NOMO-1 treated with dmso at 0.1 percent for 144 hours (cell line): ENCODE measurements at regions not wholly inside any gene's neighbourhood (a gene's known extent, or its start where the extent isn't known, plus 50 kb on each side); places are given as distances from the start of the nearest gene placed in this dataset.
"Not testable (repeated sequence)": the region's sequence is repeated elsewhere in the genome, so short reads cannot be mapped to it uniquely, and the experiment has no call there.

Experiments used
- DNase-seq: peaks from one replicate; lab custom pipeline; 2025; ENCODE audit not compliant: unreplicated experiment; lab: John Stamatoyannopoulos, UW

DNA sequence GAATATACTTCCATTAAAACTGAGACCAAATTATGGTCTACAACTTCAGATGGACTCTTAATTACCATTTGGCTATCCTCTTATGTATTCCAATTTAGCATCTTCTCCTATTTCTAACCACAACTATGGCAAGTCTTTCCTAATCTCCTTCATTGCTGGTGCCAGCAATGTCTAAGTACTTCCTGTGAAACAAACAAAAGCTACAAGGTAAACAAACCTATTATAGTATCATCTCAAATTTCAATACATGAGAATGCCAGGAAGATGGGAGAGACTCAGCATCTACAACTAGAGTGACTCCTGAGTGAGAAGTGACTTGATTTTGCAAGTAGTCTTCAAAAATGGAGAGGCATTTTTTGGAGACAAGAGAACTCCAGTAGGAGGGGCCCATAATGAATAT is 202.9 kb upstream of the ATXN7L3B start:
- no peak for DNase-seq

DNA sequence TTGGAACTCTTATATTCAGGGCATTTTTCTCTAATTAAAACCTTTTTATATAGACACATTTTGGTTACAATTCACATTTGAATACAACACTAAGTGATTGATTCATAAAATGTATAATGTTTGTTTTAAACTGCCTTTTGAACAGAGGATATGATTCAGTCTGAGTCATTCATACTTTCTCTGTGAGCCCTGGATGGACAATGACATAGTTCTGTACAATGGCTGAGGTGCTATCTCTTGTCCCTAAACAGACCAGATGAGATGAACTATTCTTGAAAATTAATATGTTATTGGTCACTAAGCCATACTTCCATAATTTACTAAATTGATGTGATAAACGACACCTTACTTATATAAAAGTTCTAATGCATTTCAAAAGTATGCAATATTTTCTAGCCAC is 199.7 kb upstream of the ATXN7L3B start:
- DNase-seq: no peak

DNA sequence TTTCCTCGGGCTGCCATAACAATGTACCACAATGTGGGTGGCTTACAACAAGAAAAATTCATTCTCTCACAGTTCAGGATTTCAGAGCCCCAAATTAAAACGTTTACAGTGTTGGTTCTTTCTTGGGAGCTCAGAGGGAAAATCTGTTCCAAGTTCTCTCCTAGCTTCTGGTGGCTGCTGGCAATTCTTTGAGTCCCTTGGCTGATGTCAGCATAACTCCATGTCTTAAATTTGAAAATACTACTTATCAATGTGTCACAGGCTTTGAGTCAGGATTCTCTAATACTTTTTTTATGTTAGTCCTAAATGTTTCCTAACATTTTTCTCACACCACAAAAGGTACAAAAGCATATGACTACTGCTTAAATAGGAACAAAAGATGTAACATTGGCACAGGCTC is 198.4 kb upstream of the ATXN7L3B start:
- DNase-seq: no peak

DNA sequence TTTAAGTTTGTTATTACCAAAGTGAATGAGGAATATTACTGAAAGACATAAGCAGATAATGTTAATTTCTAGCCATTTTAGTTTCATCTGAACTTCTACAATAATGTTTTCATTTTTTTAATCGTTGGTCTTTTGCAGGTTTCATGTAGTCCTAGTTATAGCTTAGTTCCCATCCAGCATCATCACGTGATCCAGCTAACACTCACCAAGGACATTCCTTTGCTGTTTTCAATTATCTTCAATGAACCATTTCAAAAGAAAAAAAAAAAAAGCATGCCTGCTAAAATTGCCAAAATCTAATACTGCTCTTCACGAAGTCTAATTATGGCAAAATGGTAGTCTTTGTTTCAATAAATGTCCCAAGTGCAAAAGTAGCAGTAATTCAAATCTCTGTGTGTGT is 187.7 kb upstream of the ATXN7L3B start:
- no peak for DNase-seq

DNA sequence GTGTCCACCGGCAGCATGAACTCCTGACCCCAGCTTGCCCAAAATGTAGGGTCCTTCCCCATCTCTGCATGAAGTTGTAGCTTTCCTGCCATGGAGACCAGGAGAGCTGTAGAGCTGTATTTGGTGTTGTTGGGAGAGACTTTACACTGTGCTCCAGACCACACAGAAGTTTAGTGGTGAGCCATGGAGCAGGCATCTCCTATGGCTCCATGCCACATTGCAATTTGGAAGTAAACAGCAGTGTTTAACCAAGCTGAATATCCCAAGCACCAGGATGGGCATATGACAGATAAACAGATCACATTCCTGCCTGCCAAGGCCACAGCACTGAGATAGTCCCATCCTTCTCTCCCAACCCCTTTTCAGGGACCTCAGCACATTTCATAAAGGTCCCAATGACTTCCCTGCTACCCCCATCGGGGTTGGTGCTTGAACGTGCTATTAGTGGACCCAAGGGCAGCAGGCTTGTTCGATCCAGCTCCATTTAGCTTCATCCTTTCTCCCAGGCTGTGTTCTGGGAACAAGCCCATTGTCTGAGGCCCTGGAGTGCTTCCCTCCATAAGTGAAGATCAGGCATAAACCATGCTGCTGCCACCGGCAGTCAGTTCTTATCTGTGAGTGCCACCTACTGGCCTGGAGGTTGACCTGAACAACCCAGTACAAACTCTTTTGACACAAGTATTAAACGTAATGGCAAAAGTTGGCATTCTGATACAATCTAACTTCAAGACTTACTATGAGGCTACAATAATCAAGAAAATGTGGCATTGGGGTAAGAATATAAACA is 172.3 kb upstream of the ATXN7L3B start:
- DNase-seq: peak; percentile 2

DNA sequence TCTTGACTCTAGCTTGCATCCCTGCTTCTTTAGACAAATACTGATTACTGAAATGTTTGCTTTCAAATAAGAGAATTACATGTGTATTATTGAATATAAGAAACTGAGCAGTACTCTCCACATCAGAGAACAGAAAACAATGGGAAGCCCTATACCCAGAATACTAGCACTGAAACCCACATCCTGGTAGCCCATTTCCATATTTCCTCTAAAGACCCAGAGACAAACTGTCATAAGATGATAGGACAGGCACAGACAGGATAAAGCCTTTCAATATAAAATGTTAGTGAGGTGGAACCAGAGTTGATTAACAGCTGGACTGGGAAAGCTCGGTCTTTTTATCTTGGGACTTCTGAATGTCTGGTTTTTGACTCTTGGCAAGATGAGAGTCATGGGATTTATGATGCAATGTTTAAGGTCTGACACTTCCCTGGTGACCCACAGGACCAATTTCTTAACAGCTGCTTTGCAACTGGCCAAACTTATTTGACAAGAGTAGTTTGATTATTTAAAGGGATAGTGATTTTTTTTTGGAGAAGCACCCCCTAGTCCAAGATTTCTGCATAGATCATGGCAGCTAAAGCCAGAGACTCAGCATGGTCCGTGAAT is 166.9 kb upstream of the ATXN7L3B start:
- DNase-seq: no peak

DNA sequence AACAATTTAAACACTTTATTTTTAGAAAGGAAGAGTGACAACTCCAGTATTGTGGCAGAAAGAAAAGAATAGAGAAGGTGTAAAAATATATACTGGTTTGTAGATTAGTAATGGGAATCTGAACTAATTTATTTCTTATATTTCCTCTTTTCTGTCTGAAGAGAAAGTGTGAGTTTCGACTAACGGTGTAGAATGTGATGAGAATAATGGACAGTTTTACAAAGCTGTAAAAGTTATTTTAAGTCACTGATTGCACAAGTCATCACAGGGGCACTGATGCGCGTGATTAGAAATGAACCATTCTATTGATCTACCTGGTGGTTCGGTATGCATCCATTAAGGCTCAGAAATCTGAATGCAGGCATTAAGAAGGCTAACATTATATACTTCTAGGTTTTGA is 158.5 kb upstream of the ATXN7L3B start:
- DNase-seq: no peak

DNA sequence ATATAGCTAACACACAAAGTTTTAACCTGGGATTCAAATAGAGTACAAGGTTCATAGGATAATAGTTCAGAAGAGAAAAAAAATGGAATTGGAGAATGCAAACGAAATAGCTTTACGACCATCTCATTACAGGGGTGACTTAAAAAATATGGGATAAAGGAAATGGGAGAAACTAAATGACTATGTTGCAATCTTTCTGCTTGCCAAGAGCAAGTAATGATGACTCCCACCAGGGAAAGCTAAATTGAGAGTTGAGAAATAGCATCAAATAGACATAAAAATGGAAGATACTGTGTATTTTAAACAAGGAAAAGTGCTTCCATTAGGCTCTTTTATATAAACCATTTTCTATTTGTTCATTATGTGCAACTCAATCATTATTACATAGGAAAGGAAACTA is 155.7 kb upstream of the ATXN7L3B start:
- no peak for DNase-seq

DNA sequence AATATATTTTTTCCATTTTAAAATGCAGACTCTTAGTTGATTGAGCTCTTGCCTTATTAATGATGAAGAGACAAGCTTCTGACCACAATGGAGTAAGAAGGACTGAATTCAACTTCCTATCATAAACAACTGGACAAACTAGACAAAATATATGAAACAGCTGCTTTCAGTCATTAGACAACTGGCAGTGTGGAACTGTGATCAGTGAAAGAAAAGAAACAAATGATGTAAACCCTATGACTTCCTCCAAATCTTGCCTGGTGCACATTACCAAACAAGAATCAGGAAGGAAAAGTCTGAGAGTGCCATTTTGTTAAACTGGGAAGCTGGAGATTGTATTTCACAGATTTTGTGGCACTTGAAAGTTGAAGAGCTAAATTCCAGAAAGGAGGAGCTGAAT is 154.7 kb upstream of the ATXN7L3B start:
- DNase-seq: no peak

DNA sequence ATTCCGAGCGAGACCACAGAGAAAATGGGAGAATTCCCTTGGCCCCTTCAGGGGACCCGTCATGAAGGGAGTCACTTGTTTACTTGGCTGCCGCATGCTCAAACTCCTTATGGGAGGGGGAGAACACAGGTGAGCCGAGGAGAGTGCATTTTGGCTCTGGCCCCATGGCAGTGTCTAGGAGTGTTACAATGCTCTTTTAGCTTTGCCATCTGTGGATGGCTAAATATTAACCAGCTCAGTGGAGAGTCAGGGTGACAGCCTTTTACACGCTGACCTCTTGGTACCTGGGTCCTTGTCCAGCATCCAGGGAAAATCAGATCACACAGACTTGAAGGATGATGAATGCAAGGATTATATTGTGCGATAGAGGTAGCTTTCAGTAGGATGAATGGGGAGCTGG is 146.4 kb upstream of the ATXN7L3B start:
- DNase-seq: no peak

DNA sequence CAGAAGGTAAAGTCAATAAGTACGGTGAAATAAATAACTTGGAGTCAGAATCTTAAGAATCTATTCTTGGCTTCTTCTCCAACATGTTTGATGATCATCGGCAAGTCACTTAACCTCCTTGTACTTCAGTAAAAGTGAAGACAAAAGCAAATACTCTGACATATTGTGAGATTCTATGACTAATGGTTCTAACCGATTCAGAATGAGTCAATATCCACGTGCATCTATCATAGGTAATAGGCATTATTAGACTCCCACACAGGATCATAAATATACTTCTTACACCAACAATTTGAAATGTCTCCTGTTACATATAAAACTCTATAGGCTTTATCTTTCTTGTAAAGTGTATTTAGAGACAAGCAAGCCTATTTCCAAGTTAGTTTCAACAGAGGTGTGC is 144.4 kb upstream of the ATXN7L3B start:
- no peak for DNase-seq

DNA sequence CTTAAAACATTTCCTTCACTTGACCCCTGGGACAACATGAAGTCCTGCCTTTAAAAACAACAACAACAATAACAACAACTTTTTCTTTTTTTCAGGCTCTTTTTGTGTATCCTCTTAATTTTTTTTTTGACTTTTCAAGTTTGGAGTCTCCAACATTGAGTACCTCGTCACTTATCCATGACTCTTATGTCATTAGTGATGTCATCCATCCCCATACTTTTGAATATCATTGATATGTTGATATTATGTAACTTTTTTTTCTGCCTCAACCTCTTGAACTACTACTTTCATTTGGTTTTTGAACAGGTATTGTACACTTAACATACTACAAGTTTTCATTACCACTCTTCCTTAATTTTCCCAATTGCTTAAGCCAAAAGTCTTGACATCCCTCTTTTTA is 143.0 kb upstream of the ATXN7L3B start:
- DNase-seq: no peak

DNA sequence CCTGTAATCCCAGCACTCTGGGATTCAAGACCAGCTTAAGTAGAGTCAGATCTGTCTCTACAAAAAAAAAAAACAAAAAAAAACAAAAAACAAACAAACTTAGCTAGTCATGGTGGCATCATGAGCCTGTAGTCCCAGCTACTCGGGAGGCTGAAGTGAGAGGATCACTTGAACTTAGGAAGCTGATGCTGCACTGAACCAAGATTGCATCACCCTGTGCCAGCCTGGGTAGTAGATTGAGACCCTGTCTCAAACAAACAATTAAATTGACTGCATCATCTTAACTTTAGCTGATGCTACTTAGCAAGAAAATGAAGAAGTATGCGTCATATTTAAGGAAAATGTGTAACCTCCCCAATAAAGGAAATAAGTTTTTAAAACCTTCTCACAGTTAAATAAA is 136.6 kb upstream of the ATXN7L3B start:
- no peak for DNase-seq

DNA sequence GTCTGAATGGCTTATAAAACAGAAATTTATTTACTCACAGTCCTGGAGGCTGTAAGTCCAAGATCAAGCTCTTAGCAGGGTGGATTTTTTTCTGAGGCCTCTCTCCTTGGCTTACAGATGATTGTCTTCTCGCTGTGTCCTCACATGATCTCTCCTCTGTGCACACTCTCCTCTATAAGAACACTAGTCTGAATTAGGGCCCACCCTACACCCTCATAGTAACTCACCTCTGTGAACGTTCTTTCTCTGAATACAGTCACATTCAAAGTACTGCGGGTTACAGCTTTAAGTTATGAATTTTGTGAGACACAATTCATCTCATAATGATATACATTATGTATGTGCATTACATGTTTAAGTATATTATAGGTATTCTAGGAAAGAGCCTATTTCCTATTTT is 135.7 kb upstream of the ATXN7L3B start:
- DNase-seq: no peak

DNA sequence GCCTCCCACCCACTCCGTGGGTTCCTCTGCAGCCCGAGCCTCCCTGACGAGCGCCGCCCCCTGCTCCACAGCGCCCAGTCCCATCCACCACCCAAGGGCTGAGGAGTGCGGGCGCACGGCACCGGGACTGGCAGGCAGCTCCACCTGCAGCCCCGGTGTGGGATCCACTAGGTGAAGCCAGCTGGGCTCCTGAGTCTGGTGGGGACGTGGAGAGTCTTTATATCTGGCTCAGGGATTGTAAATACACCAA is 134.5 kb upstream of the ATXN7L3B start:
- DNase-seq: not testable (repeated sequence)

DNA sequence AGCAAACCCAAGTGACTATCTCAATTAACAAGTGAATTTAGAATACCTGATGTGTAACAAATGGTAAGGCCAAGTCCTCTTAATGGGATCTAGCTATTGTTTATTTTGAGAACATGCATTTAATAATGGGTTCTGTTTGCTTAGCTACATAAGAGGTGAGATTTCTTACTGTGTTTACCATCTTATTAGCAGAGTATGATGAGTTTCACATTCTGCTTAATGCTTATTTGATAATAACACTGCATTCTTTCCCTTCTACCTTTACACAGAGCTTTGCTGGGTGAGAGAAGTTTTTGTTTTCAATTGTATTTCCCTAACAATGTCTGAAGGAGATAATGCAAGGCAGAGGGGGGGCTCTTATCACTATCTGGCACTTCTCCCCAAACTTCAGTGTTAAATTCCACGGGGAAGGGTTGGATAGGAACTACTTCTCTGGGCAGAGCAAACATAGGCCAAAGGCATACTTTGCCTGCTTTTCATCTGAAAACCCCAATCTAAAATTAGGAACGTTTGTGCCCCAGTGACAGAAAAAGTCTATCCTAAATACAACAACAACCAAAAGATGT is 129.0 kb upstream of the ATXN7L3B start:
- no peak for DNase-seq

DNA sequence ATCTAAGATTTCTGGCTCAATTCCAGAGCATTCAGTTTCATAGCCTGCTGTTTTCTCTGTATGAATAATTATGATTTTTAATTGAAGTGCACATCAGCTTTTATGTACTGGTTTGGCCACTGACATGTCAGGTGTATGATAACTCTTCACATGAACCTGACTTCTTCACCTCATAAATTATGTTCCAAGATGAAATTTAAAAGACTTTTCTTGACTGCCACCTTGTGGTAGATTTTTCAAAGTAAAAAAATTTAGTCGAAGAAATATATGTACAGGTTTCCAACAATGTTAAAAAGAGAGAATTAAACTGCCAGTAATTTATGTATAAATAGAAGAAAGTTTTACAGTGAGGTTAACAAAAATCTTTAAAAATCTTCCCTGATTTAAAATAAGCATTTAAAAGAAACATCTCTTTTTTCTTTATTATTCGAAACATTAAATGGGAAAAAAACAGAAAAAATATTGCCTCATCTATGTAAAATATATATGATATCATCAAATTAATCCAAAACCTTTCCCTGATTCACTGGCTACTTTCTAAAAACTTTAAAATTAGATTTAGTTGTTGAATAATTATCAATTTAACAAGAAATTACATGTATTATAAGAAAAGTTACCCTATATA is 124.9 kb upstream of the ATXN7L3B start:
- no peak for DNase-seq

DNA sequence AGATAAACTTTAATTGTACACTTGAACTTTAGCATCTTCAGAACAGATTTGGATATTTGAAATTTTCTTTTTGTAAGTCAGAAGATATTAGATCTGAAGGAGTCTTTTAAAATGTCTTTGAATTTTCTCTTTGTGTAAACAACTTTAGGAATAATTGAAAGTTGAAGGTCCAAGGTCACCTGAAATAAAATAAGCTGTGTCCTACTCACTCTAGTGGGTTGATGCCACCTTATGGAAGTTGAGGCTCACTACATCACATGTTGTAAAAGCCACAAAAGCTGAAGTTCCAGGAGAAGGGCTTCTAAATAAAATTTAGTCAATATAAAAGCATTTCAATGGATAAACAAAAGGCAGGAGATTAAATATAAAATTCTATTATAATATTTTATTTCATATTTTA is 122.0 kb upstream of the ATXN7L3B start:
- no peak for DNase-seq

DNA sequence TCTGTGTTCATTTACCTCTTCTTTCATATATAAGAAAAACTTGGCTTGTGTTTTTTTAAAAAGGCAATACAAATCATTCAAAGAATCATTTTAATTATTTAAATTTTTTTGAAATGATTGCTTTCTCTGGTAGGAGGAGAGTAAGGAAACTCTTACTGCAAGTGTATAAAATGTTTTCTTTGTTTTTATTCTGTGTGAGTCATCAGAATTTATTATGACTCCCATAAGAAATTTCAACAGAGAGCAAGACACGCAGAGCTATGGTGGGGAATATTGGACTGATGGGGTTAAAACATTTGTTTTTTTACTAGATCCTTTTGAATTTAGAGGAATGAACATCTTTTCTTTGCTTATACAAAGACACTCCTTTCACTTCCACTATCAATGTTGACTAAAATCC is 119.1 kb upstream of the ATXN7L3B start:
- no peak for DNase-seq

DNA sequence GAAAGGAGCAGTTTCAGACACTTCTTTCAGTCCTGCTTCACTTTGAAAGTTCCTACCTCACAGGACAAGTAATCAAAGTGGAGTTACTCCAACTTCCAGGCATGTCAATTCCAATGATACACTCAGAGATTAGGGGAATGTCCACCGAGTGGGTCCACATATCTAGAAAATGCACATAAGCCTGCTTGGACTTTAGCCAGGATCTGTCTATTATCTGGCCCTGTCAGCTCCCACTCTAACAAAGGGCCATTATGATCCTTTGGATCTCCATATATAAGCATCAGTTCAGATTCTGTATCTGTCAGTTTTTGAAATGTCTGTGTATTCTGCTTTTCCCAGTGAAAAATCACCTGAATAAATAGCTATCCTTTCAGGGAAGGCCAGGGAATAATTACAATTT is 112.9 kb upstream of the ATXN7L3B start:
- DNase-seq: no peak

DNA sequence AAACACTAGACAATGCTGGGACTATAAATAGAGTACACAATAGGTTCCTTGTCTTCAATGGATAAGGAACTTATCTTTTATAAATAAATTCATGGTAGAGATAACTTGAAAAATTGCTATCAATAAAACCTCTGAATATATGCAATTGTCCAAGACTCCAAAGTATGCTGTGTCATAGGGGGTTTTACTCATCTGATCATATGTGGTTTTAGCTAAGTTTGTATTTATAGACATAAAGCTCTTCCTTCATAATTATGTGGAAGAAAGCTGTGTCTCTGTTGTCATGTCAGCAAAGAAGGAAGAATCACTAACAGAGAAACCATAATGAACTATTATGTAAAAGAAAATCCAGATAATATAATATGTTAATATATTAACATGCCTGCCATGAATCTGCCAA is 111.5 kb upstream of the ATXN7L3B start:
- DNase-seq: no peak

DNA sequence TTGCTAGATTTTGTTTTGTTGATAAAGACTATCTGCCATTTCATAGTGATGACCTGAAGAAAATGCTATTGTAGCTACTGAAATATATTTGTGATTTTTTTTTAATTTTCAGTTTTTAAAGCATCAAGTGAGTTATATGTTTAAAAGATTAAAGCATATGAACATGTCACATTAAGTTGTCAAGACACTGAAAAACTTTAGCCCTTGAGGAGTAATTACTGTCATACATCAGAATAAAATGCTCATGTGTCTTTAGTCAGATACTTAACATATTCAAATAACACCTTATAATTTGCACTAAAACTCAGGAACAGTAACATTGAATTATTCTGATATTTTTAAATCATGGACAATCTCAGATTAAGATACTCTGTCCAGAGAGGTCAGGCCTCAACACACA is 108.1 kb upstream of the ATXN7L3B start:
- no peak for DNase-seq

DNA sequence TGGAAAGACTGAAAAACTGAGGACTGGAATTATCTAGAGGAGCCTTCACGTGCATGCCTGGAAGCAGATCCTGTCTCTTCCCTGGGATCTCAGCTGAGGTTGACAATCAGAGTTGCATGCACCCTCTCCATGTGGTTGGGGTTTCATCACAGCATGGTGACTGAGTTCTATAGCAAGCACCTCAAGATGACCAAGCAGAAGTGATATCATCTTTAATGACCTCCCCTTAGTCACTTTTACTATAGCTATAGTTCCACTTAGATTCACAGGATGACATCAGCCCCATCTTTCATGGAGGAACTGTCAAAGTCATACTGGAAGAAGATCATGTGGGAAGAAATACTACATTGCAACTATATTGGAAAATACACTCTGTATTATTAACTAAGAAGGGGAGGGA is 105.8 kb upstream of the ATXN7L3B start:
- no peak for DNase-seq
